Transverse colon (tissue), 4 donors: ENCODE measurements at regions not wholly inside any gene's neighbourhood (a gene's known extent, or its start where the extent isn't known, plus 50 kb on each side); places are given as distances from the start of the nearest gene placed in this dataset.
A peak's percentile ranks its signal among the peaks of the same experiment; 100 is the strongest.

ENCODE experiments used
- DNase-seq: peaks from one replicate; pipeline ENCODE4 v3.0.0-alpha.2; 2019
- H3K27ac ChIP-seq, 4 donors: fragments of 200-600 bp; sonication (generic); 2 replicates each; pipeline ENCODE4 v1.5.1; 2016 to 2018; ENCODE audit warnings: inconsistent platforms in 4 of 4
- H3K27me3 ChIP-seq: fragments of 200-600 bp; sonication (generic); 2 replicates; pipeline ENCODE4 v1.5.1; 2017; ENCODE audit warnings: inconsistent platforms
- H3K36me3 ChIP-seq, 4 donors: fragments of 200-600 bp; sonication (generic); 2 replicates each; pipeline ENCODE4 v1.5.1; 2017 to 2019; ENCODE audit warnings: inconsistent platforms in 4 of 4
- H3K4me1 ChIP-seq, 4 donors: fragments of 200-600 bp; sonication (generic); 2 replicates each; pipeline ENCODE4 v1.5.1; 2017 to 2020; ENCODE audit warnings: inconsistent platforms in 4 of 4
- H3K4me3 ChIP-seq, 4 donors: fragments of 200-600 bp; sonication (generic); 1 replicate in 1 of 4; 2 replicates in 3 of 4; pipeline versions ENCODE4 v1.5.1 to v1.6.1; 2017 to 2019; ENCODE audit warnings: inconsistent platforms in 4 of 4
- H3K9me3 ChIP-seq, 2 donors: fragments of 200-600 bp; sonication (generic); 2 replicates each; pipeline ENCODE4 v1.5.1; 2017 to 2019; ENCODE audit warnings: inconsistent platforms in 2 of 2
- CTCF ChIP-seq, 5 experiments: fragments of 200-600 bp in 3 of 5; fragments of 450-650 bp in 2 of 5; sonication (generic) in 3 of 5; IDR thresholded peaks; 1 replicate in 2 of 5; 2 replicates in 3 of 5; pipeline ENCODE4 v1.5.1; 2016 to 2017; ENCODE audit warnings: antibody characterized with exemption in 5 of 5, inconsistent platforms in 3 of 5, mild to moderate bottlenecking in 2 of 5, moderate library complexity in 1 of 5
- EP300 ChIP-seq: sonication (generic); formaldehyde crosslinking; IDR thresholded peaks from one replicate; pipeline ENCODE4 v1.6.1; 2017; ENCODE audit warnings: antibody characterized with exemption, low read depth
- POLR2A ChIP-seq: fragments of 450-650 bp; IDR thresholded peaks from one replicate; pipeline ENCODE4 v1.6.1; 2016; ENCODE audit warnings: antibody characterized with exemption, mild to moderate bottlenecking, moderate library complexity
- POLR2AphosphoS5 ChIP-seq, 3 donors: sonication (generic); formaldehyde crosslinking; IDR thresholded peaks; one replicate each; pipeline ENCODE4 v1.6.1; 2016; ENCODE audit warnings: antibody characterized with exemption in 3 of 3
- WGBS, 2 donors: methylation state at CpG; one replicate each; pipeline ENCODE4 v1.1.5; 2018; ENCODE audit warnings: low coverage in 1 of 2; 5-methylcytosine and 5-hydroxymethylcytosine counted together
- in situ Hi-C, 4 donors: fragments of 200-750 bp; cut with MboI; loops; one replicate each; pipeline versions ENCODE4 v1.15.0 to v1.15.1; 2017; ENCODE audit warnings: low sequenced_read_pairs in 3 of 4, low pct_ligation_motif_present in 1 of 4, low pct_unique_long_range_greater_than_20kb in 1 of 4
- intact Hi-C: fragments of 100-400 bp; cut with DNase I; formaldehyde crosslinking; loops from one replicate; pipeline ENCODE4 v1.15.1; 2023; ENCODE audit warnings: low total_unique reads

GRCh38 chr4:14152834-14153519, 525.5 kb upstream of the BOD1L1 start:
- H3K9me3 ChIP-seq = no peaks in the 10 kb centered on the region
- in situ Hi-C loops = no loop called here
- TF ChIP-seq POLR2AphosphoS5 (IDR thresholded peaks at IDR 0.05) = no peak
- no peak for TF ChIP-seq EP300
- no peak for TF ChIP-seq POLR2A
- no peak for TF ChIP-seq CTCF (IDR thresholded peaks at IDR 0.05)
- H3K27ac ChIP-seq = no peak overlapping the region
- H3K27me3 ChIP-seq = no peaks in the 10 kb centered on the region
- no peak overlapping the region for H3K4me3 ChIP-seq
- 78 to 82% methylated on average over 4 of the region's 4 CpGs for WGBS, 2 donors
- no peaks in the 10 kb centered on the region for H3K4me1 ChIP-seq
- no peaks in the 10 kb centered on the region for H3K36me3 ChIP-seq
- no peak for DNase-seq
- intact Hi-C loops = no loop called here

GRCh38 chr4:14155803-14156202, 528.3 kb upstream of the BOD1L1 start:
- no peak overlapping the region for H3K27ac ChIP-seq
- no peaks in the 10 kb centered on the region for H3K27me3 ChIP-seq
- intact Hi-C loops (no loop called here), in situ Hi-C loops (no loop called here)
- H3K4me1 ChIP-seq = no peaks in the 10 kb centered on the region
- DNase-seq = no peak
- H3K36me3 ChIP-seq = no peaks in the 10 kb centered on the region
- 70 to 78% methylated on average over 3 of the region's 3 CpGs for WGBS, 2 donors
- H3K4me3 ChIP-seq = no peak overlapping the region
- no peaks in the 10 kb centered on the region for H3K9me3 ChIP-seq
- TF ChIP-seq POLR2A (no peak), EP300 (no peak), POLR2AphosphoS5 (IDR thresholded peaks at IDR 0.05) (no peak), CTCF (IDR thresholded peaks at IDR 0.05) (no peak)

- DNase-seq = no peak
- Histone ChIP-seq H3K36me3 (no peaks in the 10 kb centered on the region), H3K4me1 (no peaks in the 10 kb centered on the region), H3K4me3 (no peak overlapping the region), H3K9me3 (no peaks in the 10 kb centered on the region), H3K27me3 (no peaks in the 10 kb centered on the region), H3K27ac (no peak overlapping the region)
- intact Hi-C loops = no loop called here
- 65 to 70% methylated on average over 2 of the region's 2 CpGs for WGBS, 2 donors
- in situ Hi-C loops = no loop called here
- TF ChIP-seq POLR2AphosphoS5 (IDR thresholded peaks at IDR 0.05) (no peak), EP300 (no peak), CTCF (IDR thresholded peaks at IDR 0.05) (no peak), POLR2A (no peak)
Measured at GRCh38 chr4:14157262-14157661, 529.7 kb upstream of the BOD1L1 start.

GRCh38 chr4:14165222-14165920, 537.8 kb upstream of the BOD1L1 start:
- Histone ChIP-seq H3K9me3 (no peaks in the 10 kb centered on the region), H3K4me1 (no peaks in the 10 kb centered on the region), H3K4me3 (no peak overlapping the region), H3K27me3 (no peaks in the 10 kb centered on the region), H3K36me3 (no peaks in the 10 kb centered on the region), H3K27ac (no peak overlapping the region)
- peak; percentile 26 for DNase-seq
- 38 to 65% methylated on average over 3 of the region's 3 CpGs for WGBS, 2 donors
- in situ Hi-C loops (no loop called here), intact Hi-C loops (no loop called here)
- TF ChIP-seq CTCF (IDR thresholded peaks at IDR 0.05) (no peak), EP300 (no peak), POLR2AphosphoS5 (IDR thresholded peaks at IDR 0.05) (no peak), POLR2A (no peak)
